ENCODE measurements at regions not wholly inside any gene's neighbourhood (a gene's known extent, or its start where the extent isn't known, plus 50 kb on each side); places are given as distances from the start of the nearest gene placed in this dataset.

DNA sequence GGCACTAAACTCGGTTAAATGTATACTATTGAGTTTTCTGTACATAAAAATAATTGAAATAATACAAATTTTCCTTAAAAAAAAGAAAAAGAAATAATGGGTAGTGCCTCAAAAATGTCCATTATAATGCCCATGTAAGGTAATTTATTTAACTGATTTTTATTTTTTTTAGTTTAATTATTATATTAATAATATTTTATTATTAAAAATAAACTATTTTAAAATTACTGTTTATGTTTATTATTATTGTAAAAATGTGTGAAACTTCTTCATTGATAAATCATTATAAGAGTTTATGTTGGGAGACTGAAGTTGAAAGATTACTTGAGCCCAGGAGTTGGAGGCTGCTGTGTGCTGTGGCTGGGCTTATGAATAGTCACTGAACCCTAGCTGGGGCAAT is 925.5 kb upstream of the EPHA7 start:
- in situ Hi-C loops (cut with MboI; ENCODE audit: low sequenced_read_pairs in 4 of 4), result no loop called here
- ATAC-seq, result no peak
- Histone ChIP-seq H3K36me3 (no peaks in the 10 kb centered on the region), H3K9me3 (no peaks in the 10 kb centered on the region), H3K27ac (no peak overlapping the region), H3K4me1 (no peaks in the 10 kb centered on the region), H3K4me3 (no peak overlapping the region), H3K27me3 (no peaks in the 10 kb centered on the region)
- TF ChIP-seq, protein P1, sequence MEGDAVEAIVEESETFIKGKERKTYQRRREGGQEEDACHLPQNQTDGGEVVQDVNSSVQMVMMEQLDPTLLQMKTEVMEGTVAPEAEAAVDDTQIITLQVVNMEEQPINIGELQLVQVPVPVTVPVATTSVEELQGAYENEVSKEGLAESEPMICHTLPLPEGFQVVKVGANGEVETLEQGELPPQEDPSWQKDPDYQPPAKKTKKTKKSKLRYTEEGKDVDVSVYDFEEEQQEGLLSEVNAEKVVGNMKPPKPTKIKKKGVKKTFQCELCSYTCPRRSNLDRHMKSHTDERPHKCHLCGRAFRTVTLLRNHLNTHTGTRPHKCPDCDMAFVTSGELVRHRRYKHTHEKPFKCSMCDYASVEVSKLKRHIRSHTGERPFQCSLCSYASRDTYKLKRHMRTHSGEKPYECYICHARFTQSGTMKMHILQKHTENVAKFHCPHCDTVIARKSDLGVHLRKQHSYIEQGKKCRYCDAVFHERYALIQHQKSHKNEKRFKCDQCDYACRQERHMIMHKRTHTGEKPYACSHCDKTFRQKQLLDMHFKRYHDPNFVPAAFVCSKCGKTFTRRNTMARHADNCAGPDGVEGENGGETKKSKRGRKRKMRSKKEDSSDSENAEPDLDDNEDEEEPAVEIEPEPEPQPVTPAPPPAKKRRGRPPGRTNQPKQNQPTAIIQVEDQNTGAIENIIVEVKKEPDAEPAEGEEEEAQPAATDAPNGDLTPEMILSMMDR (IDR thresholded peaks at IDR 0.05 in 4 of 5, conservative IDR thresholded peaks at IDR 0.05 in 1 of 5), result no peak
- TF ChIP-seq POLR2A (IDR thresholded peaks at IDR 0.05), result no peak
- intact Hi-C loops (cut with DNase I; ENCODE audit: low total_unique reads), result no loop called here
- no peak for DNase-seq

DNA sequence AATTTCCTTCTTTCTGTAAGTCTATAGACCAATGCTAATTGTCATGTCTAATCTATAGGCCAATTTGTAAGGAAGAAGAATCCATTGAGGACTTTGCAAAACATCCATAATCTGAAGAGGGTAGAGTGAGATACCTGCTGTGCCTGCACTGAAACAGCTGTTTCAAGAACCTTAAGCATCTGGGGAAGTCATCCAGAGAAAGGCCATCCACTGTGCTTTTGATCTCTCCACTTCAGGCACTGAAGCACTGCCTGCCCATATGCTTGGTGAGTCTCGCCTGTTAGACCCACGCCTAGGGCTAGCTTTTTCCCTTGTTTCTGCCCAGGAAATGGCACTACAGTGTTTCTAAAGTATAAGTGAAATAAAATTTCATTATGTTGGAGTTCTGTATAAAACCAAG is 921.8 kb upstream of the EPHA7 start:
- DNase-seq (no peak), ATAC-seq (no peak)
- no peaks in the 10 kb centered on the region for H3K9me3 ChIP-seq
- no peak overlapping the region for H3K4me3 ChIP-seq
- intact Hi-C loops (cut with DNase I; ENCODE audit: low total_unique reads) (no loop called here), in situ Hi-C loops (cut with MboI; ENCODE audit: low sequenced_read_pairs in 4 of 4) (no loop called here)
- H3K4me1 ChIP-seq, result no peaks in the 10 kb centered on the region
- H3K27ac ChIP-seq, result no peak overlapping the region
- no peaks in the 10 kb centered on the region for H3K27me3 ChIP-seq
- TF ChIP-seq, protein P1 (IDR thresholded peaks at IDR 0.05 in 4 of 5, conservative IDR thresholded peaks at IDR 0.05 in 1 of 5), result no peak
- no peak for TF ChIP-seq POLR2A (IDR thresholded peaks at IDR 0.05)
- no peaks in the 10 kb centered on the region for H3K36me3 ChIP-seq

DNA sequence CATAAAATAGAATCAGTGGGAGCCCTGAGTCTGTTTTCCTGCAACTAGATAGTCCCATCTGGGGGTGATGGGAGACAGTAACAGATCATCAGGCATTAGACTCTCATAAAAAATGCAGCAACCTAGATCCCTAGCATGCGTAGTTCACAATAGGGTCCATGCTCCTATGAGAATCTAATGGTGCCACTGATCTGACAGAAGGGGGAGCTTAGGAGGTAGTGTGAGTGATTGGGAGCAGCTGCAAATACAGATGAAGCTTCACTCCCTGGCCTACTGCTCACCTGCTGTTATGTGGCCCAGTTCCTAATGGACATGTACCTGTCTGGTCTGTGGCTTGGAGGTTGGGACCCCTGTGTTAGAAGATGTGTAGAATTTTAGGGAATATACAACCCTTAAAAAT is 904.5 kb upstream of the EPHA7 start:
- H3K9me3 ChIP-seq, result no peaks in the 10 kb centered on the region
- no peak for ATAC-seq
- in situ Hi-C loops (cut with MboI; ENCODE audit: low sequenced_read_pairs in 4 of 4), result no loop called here

DNA sequence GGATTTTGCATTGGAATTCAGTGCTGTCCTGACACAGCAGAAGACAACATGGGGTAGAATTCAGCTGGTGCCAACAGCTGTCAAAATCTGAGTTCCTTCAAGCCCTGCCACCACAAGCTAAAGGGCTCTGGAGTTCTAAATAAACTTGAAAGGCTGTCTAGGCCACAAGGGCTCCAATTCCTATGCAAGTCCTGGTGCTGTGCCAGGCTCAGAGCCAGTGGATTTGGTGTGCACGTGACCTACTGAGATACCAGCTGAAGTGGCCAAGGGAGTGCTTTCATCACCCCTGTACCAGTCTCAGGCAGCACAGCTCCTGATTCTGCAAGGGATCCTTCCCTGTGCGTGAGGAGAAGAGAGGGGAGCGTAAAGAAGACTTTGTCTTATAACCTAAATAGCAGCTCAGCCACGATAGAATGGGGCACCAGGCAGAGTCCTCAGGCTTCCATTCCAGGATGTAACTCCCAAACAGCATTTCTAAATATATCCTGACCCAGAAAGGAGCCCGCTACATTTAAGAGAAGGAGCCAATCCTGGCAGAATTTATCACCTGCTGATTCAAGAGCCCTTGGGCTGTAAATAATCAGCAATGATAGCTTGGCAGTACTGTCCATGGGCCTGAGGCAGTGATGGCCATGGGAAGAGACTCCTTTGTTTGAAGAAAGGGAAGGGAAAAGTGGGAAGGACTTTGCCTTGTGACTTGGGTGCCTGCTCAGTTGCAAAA is 881.2 kb upstream of the EPHA7 start:
- DNase-seq (no peak), ATAC-seq (no peak)
- no peaks in the 10 kb centered on the region for H3K36me3 ChIP-seq
- no peaks in the 10 kb centered on the region for H3K4me1 ChIP-seq
- no peak overlapping the region for H3K27ac ChIP-seq
- H3K27me3 ChIP-seq, result no peaks in the 10 kb centered on the region
- H3K4me3 ChIP-seq, result no peak overlapping the region
- no peaks in the 10 kb centered on the region for H3K9me3 ChIP-seq
- in situ Hi-C loops (cut with MboI; ENCODE audit: low sequenced_read_pairs in 4 of 4) (no loop called here), intact Hi-C loops (cut with DNase I; ENCODE audit: low total_unique reads) (no loop called here)
- TF ChIP-seq POLR2A (IDR thresholded peaks at IDR 0.05), result no peak
- TF ChIP-seq, protein P1 (IDR thresholded peaks at IDR 0.05 in 4 of 5, conservative IDR thresholded peaks at IDR 0.05 in 1 of 5), result no peak

More for the DNA sequence above, 904.5 kb upstream of the EPHA7 start:
- Histone ChIP-seq H3K36me3 (no peaks in the 10 kb centered on the region), H3K4me3 (no peak overlapping the region), H3K27ac (no peak overlapping the region), H3K4me1 (no peaks in the 10 kb centered on the region), H3K27me3 (no peaks in the 10 kb centered on the region)
- intact Hi-C loops (cut with DNase I; ENCODE audit: low total_unique reads), result no loop called here
- no peak for DNase-seq
- no peak for TF ChIP-seq POLR2A (IDR thresholded peaks at IDR 0.05)
- TF ChIP-seq, protein P1 (IDR thresholded peaks at IDR 0.05 in 4 of 5, conservative IDR thresholded peaks at IDR 0.05 in 1 of 5), result no peak

DNA sequence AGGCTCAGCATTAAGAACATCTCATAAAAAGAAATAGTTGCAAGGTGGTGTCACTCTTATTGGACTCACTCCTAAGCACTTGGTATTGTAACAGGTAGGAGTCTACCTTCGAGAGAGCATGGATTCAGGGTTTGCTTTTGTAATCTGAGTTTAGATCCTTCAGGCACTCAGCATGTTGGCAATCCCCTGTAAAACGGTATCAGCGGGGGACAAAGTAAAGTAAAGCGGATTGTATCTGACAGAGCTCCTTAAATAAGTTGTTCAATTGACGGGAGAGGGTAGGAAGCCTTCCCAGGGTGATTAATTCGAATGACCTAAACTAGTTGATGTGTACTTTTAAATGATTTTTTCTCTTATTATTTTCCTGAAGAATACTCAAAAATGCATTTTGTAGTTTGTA is 869.8 kb upstream of the EPHA7 start:
- in situ Hi-C loops (cut with MboI; ENCODE audit: low sequenced_read_pairs in 4 of 4), result no loop called here
- H3K27me3 ChIP-seq, result no peaks in the 10 kb centered on the region
- DNase-seq (no peak), ATAC-seq (no peak)
- H3K36me3 ChIP-seq, result no peaks in the 10 kb centered on the region
- intact Hi-C loops (cut with DNase I; ENCODE audit: low total_unique reads), result no loop called here
- no peak overlapping the region for H3K27ac ChIP-seq
- no peaks in the 10 kb centered on the region for H3K4me1 ChIP-seq
- no peaks in the 10 kb centered on the region for H3K9me3 ChIP-seq
- TF ChIP-seq, protein P1 (IDR thresholded peaks at IDR 0.05 in 4 of 5, conservative IDR thresholded peaks at IDR 0.05 in 1 of 5), result no peak
- no peak for TF ChIP-seq POLR2A (IDR thresholded peaks at IDR 0.05)
- no peak overlapping the region for H3K4me3 ChIP-seq

All from gastrocnemius medialis (tissue), 4 donors.